GM23338 (cell line): ENCODE measurements at regions not wholly inside any gene's neighbourhood (a gene's known extent, or its start where the extent isn't known, plus 50 kb on each side); places are given as distances from the start of the nearest gene placed in this dataset.

ENCODE experiments used
- ATAC-seq: fragments of 200-7000 bp; cut with Tn5 transposase; 3 replicates; pipeline ENCODE4 v1.9.1; 2020
- DNase-seq: peaks from one replicate; pipeline ENCODE4 v3.0.0-alpha.2; 2015; ENCODE audit warnings: low spot score
- H2AFZ ChIP-seq: fragments of 200-600 bp; sonication (generic); 2 replicates; pipeline ENCODE4 v1.8.0; 2016; ENCODE audit warnings: antibody characterized with exemption, mild to moderate bottlenecking, moderate library complexity
- H3F3A ChIP-seq: fragments of 200-600 bp; sonication (generic); replicated peaks from 2 replicates; pipeline ENCODE4 v1.8.0; 2017; ENCODE audit warnings: antibody characterized with exemption, mixed run types, low read depth
- H3K27ac ChIP-seq: fragments of 200-600 bp; sonication (generic); 2 replicates; pipeline ENCODE4 v1.6.1; 2016; ENCODE audit warnings: low read depth
- H3K27me3 ChIP-seq: fragments of 200-600 bp; sonication (generic); 2 replicates; pipeline ENCODE4 v1.8.0; 2016; ENCODE audit warnings: mild to moderate bottlenecking, mixed run types, moderate library complexity; ENCODE audit not compliant: insufficient read depth
- H3K36me3 ChIP-seq: fragments of 200-600 bp; sonication (generic); 2 replicates; pipeline ENCODE4 v1.8.0; 2016; ENCODE audit warnings: mild to moderate bottlenecking; ENCODE audit not compliant: insufficient read depth
- H3K4me1 ChIP-seq: fragments of 200-600 bp; sonication (generic); 2 replicates; pipeline ENCODE4 v1.8.0; 2016; ENCODE audit warnings: mild to moderate bottlenecking, moderate library complexity; ENCODE audit not compliant: insufficient read depth
- H3K4me2 ChIP-seq: fragments of 200-600 bp; sonication (generic); 2 replicates; pipeline ENCODE4 v1.7.1; 2017; ENCODE audit warnings: mixed run types
- H3K4me3 ChIP-seq: fragments of 200-600 bp; sonication (generic); 2 replicates; pipeline ENCODE4 v1.6.1; 2016; ENCODE audit warnings: mixed run types
- H3K79me2 ChIP-seq: fragments of 200-600 bp; sonication (generic); replicated peaks from 2 replicates; pipeline ENCODE4 v1.8.0; 2017; ENCODE audit warnings: mild to moderate bottlenecking; ENCODE audit not compliant: insufficient read depth
- H3K9me2 ChIP-seq: fragments of 200-600 bp; sonication (generic); 2 replicates; pipeline ENCODE4 v1.8.0; 2017; ENCODE audit not compliant: insufficient read depth
- H4K20me1 ChIP-seq: fragments of 200-600 bp; sonication (generic); replicated peaks from 2 replicates; pipeline ENCODE4 v1.8.0; 2017; ENCODE audit warnings: mild to moderate bottlenecking; ENCODE audit not compliant: insufficient read depth
- H3K27ac Mint-ChIP-seq: 2 replicates; pipeline ENCODE4 v1.8.0; 2020; ENCODE audit warnings: inconsistent platforms, mild to moderate bottlenecking, moderate library complexity, mixed read lengths
- H3K27me3 Mint-ChIP-seq: 3 replicates; pipeline ENCODE4 v1.8.0; 2022; ENCODE audit warnings: low read depth, mild to moderate bottlenecking, moderate library complexity, mixed read lengths, inconsistent platforms; ENCODE audit not compliant: insufficient read depth, poor library complexity
- H3K36me3 Mint-ChIP-seq: 3 replicates; pipeline ENCODE4 v1.8.0; 2021; ENCODE audit warnings: low read depth, mild to moderate bottlenecking, inconsistent platforms, moderate library complexity, mixed read lengths
- H3K4me1 Mint-ChIP-seq: 3 replicates; pipeline ENCODE4 v1.8.0; 2020; ENCODE audit warnings: mild to moderate bottlenecking, inconsistent platforms, mixed read lengths
- H3K4me3 Mint-ChIP-seq: 3 replicates; pipeline ENCODE4 v1.8.0; 2021; ENCODE audit warnings: moderate library complexity, mild to moderate bottlenecking, inconsistent platforms, mixed read lengths
- H3K9me3 Mint-ChIP-seq: 3 replicates; pipeline ENCODE4 v1.8.0; 2020; ENCODE audit warnings: moderate library complexity, mild to moderate bottlenecking, inconsistent platforms, mixed read lengths
- EZH2 ChIP-seq: fragments of 200-600 bp; sonication (generic); IDR thresholded peaks from one replicate; pipeline ENCODE4 v1.8.0; 2017; ENCODE audit warnings: antibody characterized with exemption, mild to moderate bottlenecking, low read depth; ENCODE audit not compliant: unreplicated experiment
- EZH2phosphoT487 ChIP-seq: fragments of 200-600 bp; sonication (generic); IDR thresholded peaks from one replicate; pipeline ENCODE4 v1.8.1; 2018; ENCODE audit warnings: antibody characterized with exemption; ENCODE audit not compliant: unreplicated experiment
- JUNB ChIP-seq: IDR thresholded peaks from one replicate; pipeline ENCODE4 v1.6.1; 2016; ENCODE audit warnings: antibody characterized with exemption; ENCODE audit not compliant: unreplicated experiment
- NANOG ChIP-seq: IDR thresholded peaks from 2 replicates; pipeline ENCODE4 v1.6.1; 2016; ENCODE audit warnings: antibody characterized with exemption, borderline replicate concordance
- POLR2AphosphoS5 ChIP-seq: IDR thresholded peaks from 2 replicates; pipeline ENCODE4 v1.6.1; 2016; ENCODE audit warnings: antibody characterized with exemption, low read depth
- STAT1 ChIP-seq: IDR thresholded peaks from one replicate; pipeline ENCODE4 v1.6.1; 2016; ENCODE audit warnings: antibody characterized with exemption; ENCODE audit not compliant: unreplicated experiment
- ZNF114 ChIP-seq: fragments of 250-450 bp; sonication (Bioruptor Pico); IDR thresholded peaks from 2 replicates; pipeline ENCODE4 v1.5.0; 2020; ENCODE audit warnings: mild to moderate bottlenecking, moderate library complexity
- TF ChIP-seq, protein P1 (sequence below): IDR thresholded peaks from one replicate; pipeline ENCODE4 v1.6.1; 2018; ENCODE audit warnings: antibody characterized with exemption; ENCODE audit not compliant: unreplicated experiment
- TF ChIP-seq, protein P2 (sequence below): IDR thresholded peaks from 2 replicates; pipeline ENCODE4 v1.6.1; 2016; ENCODE audit warnings: antibody characterized with exemption
- TF ChIP-seq, protein P3 (sequence below), 2 experiments: fragments of 200-600 bp in 1 of 2; sonication (generic) in 1 of 2; conservative IDR thresholded peaks; 2 replicates each; pipeline versions ENCODE4 v1.5.1 to v1.6.1; 2016 to 2017; ENCODE audit warnings: antibody characterized with exemption in 2 of 2, low read depth in 2 of 2, mild to moderate bottlenecking in 2 of 2, moderate library complexity in 1 of 2

DNA sequence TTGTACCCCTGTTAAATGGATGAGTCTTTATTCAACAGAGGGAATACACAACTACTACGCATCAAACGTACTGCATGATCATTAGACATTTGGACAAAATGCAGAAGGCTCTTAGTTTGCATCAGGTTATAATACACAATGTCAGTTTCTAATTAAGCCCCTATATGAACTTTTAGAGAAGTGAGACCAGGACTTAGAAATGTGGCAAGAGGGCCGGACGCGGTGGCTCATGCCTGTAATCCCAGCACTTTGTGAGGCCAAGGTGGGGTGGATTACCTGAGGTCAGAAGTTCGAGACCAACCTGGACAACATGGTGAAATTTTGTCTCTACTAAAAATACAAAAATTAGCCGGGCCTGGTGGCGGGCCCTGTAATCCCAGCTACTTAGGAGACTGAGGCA is 76.3 kb upstream of the MGMT start (continued):
- TF ChIP-seq, protein P1, sequence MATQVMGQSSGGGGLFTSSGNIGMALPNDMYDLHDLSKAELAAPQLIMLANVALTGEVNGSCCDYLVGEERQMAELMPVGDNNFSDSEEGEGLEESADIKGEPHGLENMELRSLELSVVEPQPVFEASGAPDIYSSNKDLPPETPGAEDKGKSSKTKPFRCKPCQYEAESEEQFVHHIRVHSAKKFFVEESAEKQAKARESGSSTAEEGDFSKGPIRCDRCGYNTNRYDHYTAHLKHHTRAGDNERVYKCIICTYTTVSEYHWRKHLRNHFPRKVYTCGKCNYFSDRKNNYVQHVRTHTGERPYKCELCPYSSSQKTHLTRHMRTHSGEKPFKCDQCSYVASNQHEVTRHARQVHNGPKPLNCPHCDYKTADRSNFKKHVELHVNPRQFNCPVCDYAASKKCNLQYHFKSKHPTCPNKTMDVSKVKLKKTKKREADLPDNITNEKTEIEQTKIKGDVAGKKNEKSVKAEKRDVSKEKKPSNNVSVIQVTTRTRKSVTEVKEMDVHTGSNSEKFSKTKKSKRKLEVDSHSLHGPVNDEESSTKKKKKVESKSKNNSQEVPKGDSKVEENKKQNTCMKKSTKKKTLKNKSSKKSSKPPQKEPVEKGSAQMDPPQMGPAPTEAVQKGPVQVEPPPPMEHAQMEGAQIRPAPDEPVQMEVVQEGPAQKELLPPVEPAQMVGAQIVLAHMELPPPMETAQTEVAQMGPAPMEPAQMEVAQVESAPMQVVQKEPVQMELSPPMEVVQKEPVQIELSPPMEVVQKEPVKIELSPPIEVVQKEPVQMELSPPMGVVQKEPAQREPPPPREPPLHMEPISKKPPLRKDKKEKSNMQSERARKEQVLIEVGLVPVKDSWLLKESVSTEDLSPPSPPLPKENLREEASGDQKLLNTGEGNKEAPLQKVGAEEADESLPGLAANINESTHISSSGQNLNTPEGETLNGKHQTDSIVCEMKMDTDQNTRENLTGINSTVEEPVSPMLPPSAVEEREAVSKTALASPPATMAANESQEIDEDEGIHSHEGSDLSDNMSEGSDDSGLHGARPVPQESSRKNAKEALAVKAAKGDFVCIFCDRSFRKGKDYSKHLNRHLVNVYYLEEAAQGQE = no peak

DNA sequence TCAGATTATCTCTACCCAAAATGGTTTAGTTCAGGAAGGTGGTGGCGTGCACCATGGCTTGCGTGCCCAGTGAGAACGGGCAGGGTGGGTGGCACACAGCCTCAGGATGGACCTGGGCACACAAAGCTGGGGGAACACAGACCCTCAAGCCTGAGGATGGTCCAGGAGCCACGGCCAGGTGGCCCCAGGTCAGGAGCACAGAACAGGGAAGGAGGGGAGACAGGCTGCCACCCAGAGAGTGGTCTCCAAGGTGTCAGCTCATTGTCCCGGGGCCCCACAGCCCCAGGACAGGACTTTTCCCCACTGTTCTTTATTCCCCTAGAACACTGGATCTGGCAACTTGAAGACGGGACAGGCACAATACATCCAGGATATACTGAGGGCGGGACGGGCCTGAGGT is 75.6 kb upstream of the MGMT start:
- Mint-ChIP-seq H3K9me3 (no peaks in the 10 kb centered on the region), H3K27me3 (peaks cover 6% of the 10 kb centered on the region), H3K36me3 (no peaks in the 10 kb centered on the region), H3K4me3 (no peak overlapping the region), H3K4me1 (peaks cover 9% of the 10 kb centered on the region; the same call in 1 of the 3 replicates), H3K27ac (no peak overlapping the region)
- H3K27me3 ChIP-seq = no peaks in the 10 kb centered on the region
- H3K9me2 ChIP-seq = no peaks in the 10 kb centered on the region
- H3K27ac ChIP-seq = no peak overlapping the region
- no peaks in the 10 kb centered on the region for H3K79me2 ChIP-seq
- H3F3A ChIP-seq = no peaks in the 10 kb centered on the region
- no peak for DNase-seq
- H3K4me2 ChIP-seq = no peak overlapping the region
- no peak for ATAC-seq
- no peaks in the 10 kb centered on the region for H4K20me1 ChIP-seq
- no peak overlapping the region for H3K4me3 ChIP-seq
- H3K36me3 ChIP-seq = no peaks in the 10 kb centered on the region
- no peak overlapping the region for H2AFZ ChIP-seq
- no peaks in the 10 kb centered on the region for H3K4me1 ChIP-seq
- TF ChIP-seq STAT1 (no peak), NANOG (no peak), POLR2AphosphoS5 (no peak), EZH2phosphoT487 (no peak), ZNF114 (no peak), EZH2 (no peak), JUNB (no peak)
- TF ChIP-seq, protein P2, sequence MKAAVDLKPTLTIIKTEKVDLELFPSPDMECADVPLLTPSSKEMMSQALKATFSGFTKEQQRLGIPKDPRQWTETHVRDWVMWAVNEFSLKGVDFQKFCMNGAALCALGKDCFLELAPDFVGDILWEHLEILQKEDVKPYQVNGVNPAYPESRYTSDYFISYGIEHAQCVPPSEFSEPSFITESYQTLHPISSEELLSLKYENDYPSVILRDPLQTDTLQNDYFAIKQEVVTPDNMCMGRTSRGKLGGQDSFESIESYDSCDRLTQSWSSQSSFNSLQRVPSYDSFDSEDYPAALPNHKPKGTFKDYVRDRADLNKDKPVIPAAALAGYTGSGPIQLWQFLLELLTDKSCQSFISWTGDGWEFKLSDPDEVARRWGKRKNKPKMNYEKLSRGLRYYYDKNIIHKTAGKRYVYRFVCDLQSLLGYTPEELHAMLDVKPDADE = no peak
- TF ChIP-seq, protein P3, sequence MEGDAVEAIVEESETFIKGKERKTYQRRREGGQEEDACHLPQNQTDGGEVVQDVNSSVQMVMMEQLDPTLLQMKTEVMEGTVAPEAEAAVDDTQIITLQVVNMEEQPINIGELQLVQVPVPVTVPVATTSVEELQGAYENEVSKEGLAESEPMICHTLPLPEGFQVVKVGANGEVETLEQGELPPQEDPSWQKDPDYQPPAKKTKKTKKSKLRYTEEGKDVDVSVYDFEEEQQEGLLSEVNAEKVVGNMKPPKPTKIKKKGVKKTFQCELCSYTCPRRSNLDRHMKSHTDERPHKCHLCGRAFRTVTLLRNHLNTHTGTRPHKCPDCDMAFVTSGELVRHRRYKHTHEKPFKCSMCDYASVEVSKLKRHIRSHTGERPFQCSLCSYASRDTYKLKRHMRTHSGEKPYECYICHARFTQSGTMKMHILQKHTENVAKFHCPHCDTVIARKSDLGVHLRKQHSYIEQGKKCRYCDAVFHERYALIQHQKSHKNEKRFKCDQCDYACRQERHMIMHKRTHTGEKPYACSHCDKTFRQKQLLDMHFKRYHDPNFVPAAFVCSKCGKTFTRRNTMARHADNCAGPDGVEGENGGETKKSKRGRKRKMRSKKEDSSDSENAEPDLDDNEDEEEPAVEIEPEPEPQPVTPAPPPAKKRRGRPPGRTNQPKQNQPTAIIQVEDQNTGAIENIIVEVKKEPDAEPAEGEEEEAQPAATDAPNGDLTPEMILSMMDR (conservative IDR thresholded peaks at IDR 0.05; ENCODE audit: low read depth in 2 of 2) = no peak
- TF ChIP-seq, protein P1 = no peak
